Neural cell (in vitro differentiated cells): ENCODE measurements at regions not wholly inside any gene's neighbourhood (a gene's known extent, or its start where the extent isn't known, plus 50 kb on each side); places are given as distances from the start of the nearest gene placed in this dataset.

ENCODE experiments used
- H2AFZ ChIP-seq: fragments of 200-600, 300-800 bp; sonication (generic), shearing (Covaris generic); 2 replicates; pipeline ENCODE4 v1.6.0; 2014; ENCODE audit warnings: low read depth, mild to moderate bottlenecking, antibody characterized with exemption, low read length, moderate library complexity
- H3F3A ChIP-seq: fragments of 200-600 bp; shearing (Covaris generic); 2 replicates; pipeline ENCODE4 v1.6.1; 2016; ENCODE audit warnings: mild to moderate bottlenecking, moderate library complexity, mixed read lengths, antibody characterized with exemption, low read length; ENCODE audit not compliant: insufficient read depth, poor library complexity, severe bottlenecking
- H3K27ac ChIP-seq: fragments of 200-600, 300-800 bp; sonication (generic), shearing (Covaris generic); 2 replicates; pipeline ENCODE4 v1.5.1; 2014; ENCODE audit warnings: mild to moderate bottlenecking, low read length, moderate library complexity
- H3K27me3 ChIP-seq: fragments of 300-800, 200-600 bp; sonication (generic), shearing (Covaris generic); 2 replicates; pipeline ENCODE4 v1.6.0; 2014; ENCODE audit warnings: mild to moderate bottlenecking, low read depth, low read length, moderate library complexity; ENCODE audit not compliant: insufficient read depth
- H3K36me3 ChIP-seq: fragments of 300-800, 200-600 bp; sonication (generic), shearing (Covaris generic); 2 replicates; pipeline ENCODE4 v1.5.1; 2014; ENCODE audit warnings: mild to moderate bottlenecking, antibody characterized with exemption, low read length, moderate library complexity; ENCODE audit not compliant: insufficient read depth
- H3K4me2 ChIP-seq: fragments of 300-800, 200-600 bp; sonication (generic), shearing (Covaris generic); 2 replicates; pipeline ENCODE4 v1.6.0; 2014; ENCODE audit warnings: mild to moderate bottlenecking, low read length
- H3K4me3 ChIP-seq: fragments of 300-800, 200-600 bp; sonication (generic), shearing (Covaris generic); 2 replicates; pipeline ENCODE4 v1.5.1; 2014; ENCODE audit warnings: mild to moderate bottlenecking, low read length, moderate library complexity
- H3K79me2 ChIP-seq: fragments of 200-600 bp; shearing (Covaris generic); replicated peaks from 2 replicates; pipeline ENCODE4 v1.6.0; 2014; ENCODE audit warnings: mild to moderate bottlenecking, low read length, moderate library complexity; ENCODE audit not compliant: insufficient read depth
- H3K9ac ChIP-seq: fragments of 300-800, 200-600 bp; sonication (generic), shearing (Covaris generic); 2 replicates; pipeline ENCODE4 v1.6.1; 2016; ENCODE audit warnings: mild to moderate bottlenecking, low read length, mixed read lengths
- H3K9me2 ChIP-seq: fragments of 200-600 bp; shearing (Covaris generic); 2 replicates; pipeline ENCODE4 v1.6.1; 2016; ENCODE audit warnings: mild to moderate bottlenecking, low read length, mixed read lengths; ENCODE audit not compliant: insufficient read depth
- H3K9me3 ChIP-seq: fragments of 200-600, 300-800 bp; sonication (generic), shearing (Covaris generic); 2 replicates; pipeline ENCODE4 v1.6.1; 2016; ENCODE audit warnings: mild to moderate bottlenecking, mixed run types, low read length, moderate library complexity, mixed read lengths
- H4K20me1 ChIP-seq: fragments of 200-600 bp; shearing (Covaris generic); 2 replicates; pipeline ENCODE4 v1.6.1; 2016; ENCODE audit warnings: mild to moderate bottlenecking, mixed run types; ENCODE audit not compliant: insufficient read depth
- CTCF ChIP-seq: fragments of 450-650 bp; IDR thresholded peaks from 2 replicates; pipeline ENCODE4 v1.5.1; 2014; ENCODE audit warnings: antibody characterized with exemption, mild to moderate bottlenecking, moderate library complexity; ENCODE audit not compliant: poor library complexity, severe bottlenecking
- EP300 ChIP-seq: fragments of 450-650 bp; conservative IDR thresholded peaks from 2 replicates; pipeline ENCODE4 v1.6.1; 2014; ENCODE audit warnings: antibody characterized with exemption, mild to moderate bottlenecking, moderate library complexity; ENCODE audit not compliant: poor library complexity, severe bottlenecking
- POLR2AphosphoS5 ChIP-seq: IDR thresholded peaks from 2 replicates; pipeline ENCODE4 v1.6.1; 2012
- REST ChIP-seq: IDR thresholded peaks from 2 replicates; pipeline ENCODE4 v1.6.1; 2012; ENCODE audit warnings: borderline replicate concordance
- small RNA-seq, 3 experiments: library from RNA; depleted of rRNA; stranded (forward); fragments of <200 nt; gene quantifications; one replicate each; pipeline ENCODE3, GENCODE V24; 2012

GRCh38 chr7:79504607-79505389 is 51.3 kb upstream of the MAGI2 start:
- TF ChIP-seq EP300 (no peak), POLR2AphosphoS5 (no peak), REST (no peak), CTCF (no peak)
- Histone ChIP-seq H3K4me3 (no peak overlapping the region), H3K79me2 (no peaks in the 10 kb centered on the region), H3F3A (no peaks in the 10 kb centered on the region), H3K27me3 (no peaks in the 10 kb centered on the region), H4K20me1 (no peaks in the 10 kb centered on the region), H3K9me2 (no peaks in the 10 kb centered on the region), H3K9ac (no peak overlapping the region), H3K9me3 (no peaks in the 10 kb centered on the region), H3K27ac (no peak overlapping the region), H3K4me2 (no peak overlapping the region), H2AFZ (no peak overlapping the region), H3K36me3 (no peaks in the 10 kb centered on the region)

Small RNA genes lying in the stretch of these regions (small RNA-seq; reads per million reads assigned to genes)
- gene RNA5SP234: 0 reads per million in 3 experiments
- gene RNU6-849P: 0 reads per million in 3 experiments
